ENCODE measurements at regions not wholly inside any gene's neighbourhood (a gene's known extent, or its start where the extent isn't known, plus 50 kb on each side); places are given as distances from the start of the nearest gene placed in this dataset.

GRCh38 chr13:50128428-50128931 is 113.2 kb downstream of the KCNRG start:
- no peak for ATAC-seq (ENCODE audit: low FRiP score)
- no peak for DNase-seq (ENCODE audit: low spot score)
- no peak for TF ChIP-seq CTCF (IDR thresholded peaks at IDR 0.05)

GRCh38 chr13:50129081-50129705 is 113.9 kb downstream of the KCNRG start:
- ATAC-seq (ENCODE audit: low FRiP score) (no peak), DNase-seq (ENCODE audit: low spot score) (no peak)
- TF ChIP-seq CTCF (IDR thresholded peaks at IDR 0.05) = no peak

GRCh38 chr13:50129706-50130122 is 114.5 kb downstream of the KCNRG start:
- DNase-seq (ENCODE audit: low spot score) (no peak), ATAC-seq (ENCODE audit: low FRiP score) (peak; percentile 5)
- TF ChIP-seq CTCF (IDR thresholded peaks at IDR 0.05) = no peak

- no peak for TF ChIP-seq CTCF (IDR thresholded peaks at IDR 0.05)
- ATAC-seq (ENCODE audit: low FRiP score) (peak; percentile 41), DNase-seq (ENCODE audit: low spot score) (no peak)
Observed at GRCh38 chr13:50130123-50130946, 115.1 kb downstream of the KCNRG start.

- ATAC-seq (ENCODE audit: low FRiP score) = no peak
- no peak for TF ChIP-seq CTCF (IDR thresholded peaks at IDR 0.05)
- DNase-seq (ENCODE audit: low spot score) = no peak
Observed at GRCh38 chr13:50131920-50132903, 117.0 kb downstream of the KCNRG start.

- ATAC-seq (ENCODE audit: low FRiP score) = no peak
- TF ChIP-seq CTCF (IDR thresholded peaks at IDR 0.05) = no peak
Observed at GRCh38 chr13:50132904-50133357, 117.7 kb downstream of the KCNRG start.

More at GRCh38 chr13:50132904-50133357, 117.7 kb downstream of the KCNRG start:
- DNase-seq (ENCODE audit: low spot score) = no peak
